ENCODE measurements at regions not wholly inside any gene's neighbourhood (a gene's known extent, or its start where the extent isn't known, plus 50 kb on each side); places are given as distances from the start of the nearest gene placed in this dataset.

- dilution Hi-C loops (cut with MboI; ENCODE audit: extremely low pct_ligation_motif_present, low sequenced_read_pairs), result no loop called here
- TF ChIP-seq EZH2 (IDR thresholded peaks at IDR 0.05; ENCODE audit: borderline replicate concordance, low read depth, low read length, severe bottlenecking) (no peak), CTCF (IDR thresholded peaks at IDR 0.05; ENCODE audit: extremely low read depth in 1 of 2, insufficient read depth in 1 of 2, low read depth in 1 of 2, low read length in 2 of 2) (no peak), POLR2AphosphoS5 (IDR thresholded peaks at IDR 0.05; ENCODE audit: insufficient read depth, low read depth, low read length) (no peak), POLR2A (IDR thresholded peaks at IDR 0.05; ENCODE audit: low read depth, low read length) (no peak), FOS (IDR thresholded peaks at IDR 0.05; ENCODE audit: borderline replicate concordance, insufficient read depth, low read length) (no peak), JUN (IDR thresholded peaks at IDR 0.05; ENCODE audit: borderline replicate concordance, insufficient read depth, insufficient read length, low read depth) (no peak), GATA2 (IDR thresholded peaks at IDR 0.05; ENCODE audit: insufficient read depth, insufficient read length, low read depth, low read length) (no peak), MYC (IDR thresholded peaks at IDR 0.05; ENCODE audit: low read depth, low read length) (no peak)
- TF ChIP-seq, protein P1, sequence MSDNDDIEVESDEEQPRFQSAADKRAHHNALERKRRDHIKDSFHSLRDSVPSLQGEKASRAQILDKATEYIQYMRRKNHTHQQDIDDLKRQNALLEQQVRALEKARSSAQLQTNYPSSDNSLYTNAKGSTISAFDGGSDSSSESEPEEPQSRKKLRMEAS (IDR thresholded peaks at IDR 0.05; ENCODE audit: insufficient read depth, insufficient read length), result no peak
- CTCF ChIA-PET, result no interaction called here
Observed at GRCh38 chr6:113651920-113652319, 205.2 kb upstream of the MARCKS start.

More at GRCh38 chr6:113651920-113652319, 205.2 kb upstream of the MARCKS start:
- no peaks in the 10 kb centered on the region for H3K36me3 ChIP-seq (ENCODE audit: control insufficient read depth in 2 of 2, extremely low read depth in 1 of 2, insufficient read depth in 2 of 2, low read length in 2 of 2)
- FAIRE-seq (no peak), DNase-seq (ENCODE audit: low read depth, low spot score) (no peak)
- H3K27me3 ChIP-seq (ENCODE audit: control insufficient read depth in 2 of 2, insufficient read depth in 2 of 2, low read length in 2 of 2), result no peaks in the 10 kb centered on the region
- H2AFZ ChIP-seq (ENCODE audit: low read depth, low read length), result no peak overlapping the region
- no peak overlapping the region for H3K4me2 ChIP-seq (ENCODE audit: insufficient read depth, low read length)
- H4K20me1 ChIP-seq (replicated peaks; ENCODE audit: control insufficient read depth, extremely low read depth, insufficient read depth, low read length), result no peaks in the 10 kb centered on the region
- no peak overlapping the region for H3K27ac ChIP-seq (ENCODE audit: insufficient read depth, low read depth, low read length)
- H3K9me1 ChIP-seq (replicated peaks; ENCODE audit: control insufficient read depth, extremely low read depth, insufficient read depth, low read length), result peaks cover 2% of the 10 kb centered on the region
- no peak overlapping the region for H3K4me3 ChIP-seq (replicated peaks in 1 of 3; ENCODE audit: insufficient read depth in 1 of 3, low read depth in 1 of 3, low read length in 3 of 3)
- H3K9me3 ChIP-seq (replicated peaks; ENCODE audit: control insufficient read depth, insufficient read depth, low read length), result no peaks in the 10 kb centered on the region
- peaks cover 12% of the 10 kb centered on the region for H3K4me1 ChIP-seq (ENCODE audit: control insufficient read depth, extremely low read depth, insufficient read depth, low read length)
- intact Hi-C loops (cut with micrococcal nuclease), result no loop called here
- H3K79me2 ChIP-seq (ENCODE audit: control insufficient read depth, insufficient read depth, low read length), result no peaks in the 10 kb centered on the region
- BruUV-seq (replicated peaks), result no TSS peak
- H3K9ac ChIP-seq (replicated peaks; ENCODE audit: extremely low read depth, insufficient read depth, low read length), result no peak overlapping the region
- POLR2A ChIA-PET, result no interaction called here

All from endothelial cell of umbilical vein (primary cell).